ENCODE measurements at regions not wholly inside any gene's neighbourhood (a gene's known extent, or its start where the extent isn't known, plus 50 kb on each side); places are given as distances from the start of the nearest gene placed in this dataset.

- TF ChIP-seq, protein P1, sequence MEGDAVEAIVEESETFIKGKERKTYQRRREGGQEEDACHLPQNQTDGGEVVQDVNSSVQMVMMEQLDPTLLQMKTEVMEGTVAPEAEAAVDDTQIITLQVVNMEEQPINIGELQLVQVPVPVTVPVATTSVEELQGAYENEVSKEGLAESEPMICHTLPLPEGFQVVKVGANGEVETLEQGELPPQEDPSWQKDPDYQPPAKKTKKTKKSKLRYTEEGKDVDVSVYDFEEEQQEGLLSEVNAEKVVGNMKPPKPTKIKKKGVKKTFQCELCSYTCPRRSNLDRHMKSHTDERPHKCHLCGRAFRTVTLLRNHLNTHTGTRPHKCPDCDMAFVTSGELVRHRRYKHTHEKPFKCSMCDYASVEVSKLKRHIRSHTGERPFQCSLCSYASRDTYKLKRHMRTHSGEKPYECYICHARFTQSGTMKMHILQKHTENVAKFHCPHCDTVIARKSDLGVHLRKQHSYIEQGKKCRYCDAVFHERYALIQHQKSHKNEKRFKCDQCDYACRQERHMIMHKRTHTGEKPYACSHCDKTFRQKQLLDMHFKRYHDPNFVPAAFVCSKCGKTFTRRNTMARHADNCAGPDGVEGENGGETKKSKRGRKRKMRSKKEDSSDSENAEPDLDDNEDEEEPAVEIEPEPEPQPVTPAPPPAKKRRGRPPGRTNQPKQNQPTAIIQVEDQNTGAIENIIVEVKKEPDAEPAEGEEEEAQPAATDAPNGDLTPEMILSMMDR (IDR thresholded peaks at IDR 0.05; ENCODE audit: low read depth, low read length, poor library complexity, severe bottlenecking) = no peak
- TF ChIP-seq EZH2phosphoT487 (IDR thresholded peaks at IDR 0.05; ENCODE audit: borderline replicate concordance, low read length) = no peak
Observed at GRCh38 chr6:145278163-145278807, 457.0 kb downstream of the EPM2A start.
